ENCODE measurements at regions not wholly inside any gene's neighbourhood (a gene's known extent, or its start where the extent isn't known, plus 50 kb on each side); places are given as distances from the start of the nearest gene placed in this dataset.
"Not testable (repeated sequence)": the region's sequence is repeated elsewhere in the genome, so short reads cannot be mapped to it uniquely, and the experiment has no call there.

DNA sequence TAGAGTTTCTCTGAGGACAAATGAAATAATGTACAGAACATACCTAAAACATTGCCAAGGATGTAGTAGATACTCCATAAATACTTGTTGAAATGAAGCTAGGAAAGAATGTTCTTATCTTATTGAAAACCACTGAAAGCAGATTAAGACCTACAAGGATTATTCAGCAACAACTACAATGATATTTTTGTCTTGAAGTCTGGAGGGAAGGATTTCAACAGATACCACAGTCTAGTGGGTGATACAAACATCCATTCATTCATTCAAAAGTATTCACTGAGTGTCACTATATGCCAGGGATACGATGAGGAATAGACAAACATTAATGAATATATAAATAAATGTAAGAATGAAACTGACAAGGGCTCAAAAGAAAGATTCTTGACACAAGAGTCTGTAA is 74.7 kb upstream of the THBS1 start:
- H3K36me3 Mint-ChIP-seq (ENCODE audit: insufficient read depth): no peaks in the 10 kb centered on the region
- H3K27ac Mint-ChIP-seq: no peak overlapping the region
- DNase-seq (no peak), ATAC-seq (replicated peaks) (no peak)
- no peak overlapping the region for H3K4me3 Mint-ChIP-seq
- peaks cover 29 to 37% of the 10 kb centered on the region in 2 donors for H3K27me3 Mint-ChIP-seq
- peaks cover 2 to 4% of the 10 kb centered on the region in 2 donors for H3K4me1 Mint-ChIP-seq (ENCODE audit: low read depth in 2 of 2)
- no peaks in the 10 kb centered on the region for H3K9me3 Mint-ChIP-seq

GRCh38 chr15:39508536-39508935 is 72.3 kb upstream of the THBS1 start:
- no peaks in the 10 kb centered on the region for H3K36me3 Mint-ChIP-seq (ENCODE audit: insufficient read depth)
- no peaks in the 10 kb centered on the region for H3K9me3 Mint-ChIP-seq
- no peak overlapping the region for H3K27ac Mint-ChIP-seq
- peaks cover 51 to 61% of the 10 kb centered on the region in 2 donors for H3K27me3 Mint-ChIP-seq
- no peak for DNase-seq
- peaks cover 0 to 4% of the 10 kb centered on the region in 2 donors for H3K4me1 Mint-ChIP-seq (ENCODE audit: low read depth in 2 of 2)
- H3K4me3 Mint-ChIP-seq: no peak overlapping the region
- ATAC-seq (replicated peaks): no peak

- peaks cover 0 to 4% of the 10 kb centered on the region in 2 donors for H3K4me1 Mint-ChIP-seq (ENCODE audit: low read depth in 2 of 2)
- DNase-seq (no peak), ATAC-seq (replicated peaks) (no peak)
- H3K27me3 Mint-ChIP-seq: peaks cover 63 to 75% of the 10 kb centered on the region in 2 donors
- H3K36me3 Mint-ChIP-seq (ENCODE audit: insufficient read depth): no peaks in the 10 kb centered on the region
- no peak overlapping the region for H3K4me3 Mint-ChIP-seq
- no peak overlapping the region for H3K27ac Mint-ChIP-seq
- H3K9me3 Mint-ChIP-seq: peaks cover 0 to 2% of the 10 kb centered on the region in 2 donors
Observed at GRCh38 chr15:39510001-39510701, 70.7 kb upstream of the THBS1 start.

GRCh38 chr15:39511000-39511915 is 69.6 kb upstream of the THBS1 start:
- Mint-ChIP-seq H3K4me3 (no peak overlapping the region), H3K36me3 (ENCODE audit: insufficient read depth) (no peaks in the 10 kb centered on the region), H3K9me3 (peaks cover 0 to 2% of the 10 kb centered on the region in 2 donors), H3K4me1 (ENCODE audit: low read depth in 2 of 2) (peaks cover 0 to 4% of the 10 kb centered on the region in 2 donors), H3K27me3 (peaks cover 68 to 85% of the 10 kb centered on the region in 2 donors), H3K27ac (no peak overlapping the region)
- ATAC-seq (replicated peaks) (no peak), DNase-seq (no peak)

DNA sequence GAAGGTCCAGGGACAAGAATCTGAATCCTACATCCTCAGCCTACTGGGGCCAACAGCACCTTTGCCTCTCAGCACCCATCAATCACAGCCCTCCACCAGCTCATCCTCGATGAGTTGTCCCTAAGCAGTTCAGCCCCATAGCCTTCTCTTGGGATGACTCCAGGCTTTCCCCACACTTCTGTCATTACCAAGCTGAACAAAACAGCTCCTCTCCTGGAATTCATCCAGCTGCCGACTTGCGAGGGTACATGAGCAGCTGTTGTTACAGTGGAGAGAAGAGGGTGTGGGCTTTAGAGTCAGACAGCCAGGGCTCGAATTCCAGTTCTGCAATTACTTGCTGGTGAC is 69.0 kb upstream of the THBS1 start:
- H3K27me3 Mint-ChIP-seq: peaks cover 70 to 89% of the 10 kb centered on the region in 2 donors
- DNase-seq (no peak), ATAC-seq (replicated peaks) (no peak)
- no peaks in the 10 kb centered on the region for H3K36me3 Mint-ChIP-seq (ENCODE audit: insufficient read depth)
- H3K27ac Mint-ChIP-seq: no peak overlapping the region
- peaks cover 0 to 2% of the 10 kb centered on the region in 2 donors for H3K9me3 Mint-ChIP-seq
- peaks cover 0 to 4% of the 10 kb centered on the region in 2 donors for H3K4me1 Mint-ChIP-seq (ENCODE audit: low read depth in 2 of 2)
- H3K4me3 Mint-ChIP-seq: no peak overlapping the region

DNA sequence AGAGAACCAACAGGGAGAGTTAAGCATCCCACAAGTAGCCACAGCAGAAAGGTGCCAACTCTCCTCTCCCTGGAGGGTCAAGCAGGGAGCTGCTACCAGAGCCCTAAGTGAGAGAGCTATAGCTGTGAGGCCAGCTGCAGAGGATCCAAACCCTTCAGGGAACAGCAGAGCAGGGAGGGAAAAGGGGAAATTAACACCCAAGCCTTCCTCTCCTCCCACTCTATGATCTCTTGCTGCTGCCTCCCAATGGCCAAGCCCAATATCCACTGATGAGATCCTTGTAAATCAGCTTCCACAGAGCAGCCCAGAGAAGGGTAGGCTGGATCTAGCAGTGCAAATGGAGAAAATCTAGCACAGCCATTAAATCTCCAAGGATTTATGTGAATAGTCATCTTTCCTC is 68.2 kb upstream of the THBS1 start:
- H3K27ac Mint-ChIP-seq: no peak overlapping the region
- peaks cover 76 to 89% of the 10 kb centered on the region in 2 donors for H3K27me3 Mint-ChIP-seq
- no peak overlapping the region for H3K4me3 Mint-ChIP-seq
- no peak for ATAC-seq (replicated peaks)
- DNase-seq: no peak
- H3K9me3 Mint-ChIP-seq: peaks cover 0 to 2% of the 10 kb centered on the region in 2 donors
- peaks cover 0 to 4% of the 10 kb centered on the region in 2 donors for H3K4me1 Mint-ChIP-seq (ENCODE audit: low read depth in 2 of 2)
- H3K36me3 Mint-ChIP-seq (ENCODE audit: insufficient read depth): no peaks in the 10 kb centered on the region

DNA sequence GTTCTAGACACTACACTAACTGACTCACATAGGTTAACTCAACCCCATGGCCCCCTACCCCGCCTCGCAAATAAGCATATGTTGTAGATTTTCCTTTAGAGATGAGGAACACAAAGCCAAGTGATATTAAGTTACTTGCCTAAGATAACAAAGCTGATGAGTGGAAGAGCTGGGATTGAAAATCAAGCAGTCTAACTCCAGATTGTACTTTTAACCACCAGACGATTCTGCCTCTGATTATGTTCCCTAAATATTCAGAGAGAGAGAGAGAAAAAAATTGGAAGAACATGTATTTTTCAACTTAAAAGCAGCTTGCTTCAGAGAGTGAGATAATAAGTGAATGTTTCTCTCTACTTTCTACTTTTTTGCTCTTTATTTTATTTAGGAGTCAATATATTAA is 66.9 kb upstream of the THBS1 start:
- Mint-ChIP-seq H3K27me3 (peaks cover 78 to 89% of the 10 kb centered on the region in 2 donors), H3K4me3 (no peak overlapping the region), H3K27ac (no peak overlapping the region), H3K36me3 (ENCODE audit: insufficient read depth) (no peaks in the 10 kb centered on the region), H3K9me3 (peaks cover 0 to 2% of the 10 kb centered on the region in 2 donors), H3K4me1 (ENCODE audit: low read depth in 2 of 2) (peaks cover 0 to 4% of the 10 kb centered on the region in 2 donors)
- ATAC-seq (replicated peaks): no peak
- DNase-seq: no peak

GRCh38 chr15:39514933-39515332 is 65.9 kb upstream of the THBS1 start:
- H3K4me3 Mint-ChIP-seq: no peak overlapping the region
- ATAC-seq (replicated peaks): no peak
- no peaks in the 10 kb centered on the region for H3K36me3 Mint-ChIP-seq (ENCODE audit: insufficient read depth)
- peaks cover 87 to 96% of the 10 kb centered on the region in 2 donors for H3K27me3 Mint-ChIP-seq
- DNase-seq: no peak
- H3K9me3 Mint-ChIP-seq: peaks cover 0 to 2% of the 10 kb centered on the region in 2 donors
- H3K4me1 Mint-ChIP-seq (ENCODE audit: low read depth in 2 of 2): peaks cover 0 to 4% of the 10 kb centered on the region in 2 donors
- H3K27ac Mint-ChIP-seq: no peak overlapping the region

DNA sequence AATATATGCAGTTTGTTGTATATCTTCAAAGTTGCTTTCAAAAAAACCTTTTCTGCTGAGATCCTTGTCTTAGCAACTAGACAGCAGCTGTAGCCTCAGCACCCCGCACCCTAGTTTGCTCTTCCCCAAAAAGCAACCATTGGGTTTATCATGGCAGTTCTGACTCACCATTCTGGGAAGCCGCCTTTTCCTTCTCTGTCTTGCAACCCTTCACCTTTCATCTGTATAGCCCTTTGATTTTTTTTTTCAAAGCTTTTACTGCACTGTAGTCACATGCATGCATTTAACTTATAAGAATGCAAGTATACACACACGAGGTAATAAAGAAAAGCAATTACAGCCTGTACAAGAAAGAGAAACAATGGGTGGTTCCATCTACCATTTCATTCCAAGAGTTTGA is 65.1 kb upstream of the THBS1 start:
- no peak for ATAC-seq (replicated peaks)
- H3K27me3 Mint-ChIP-seq: peaks cover 82 to 93% of the 10 kb centered on the region in 2 donors
- H3K27ac Mint-ChIP-seq: no peak overlapping the region
- H3K4me3 Mint-ChIP-seq: no peak overlapping the region
- no peak for DNase-seq
- no peaks in the 10 kb centered on the region for H3K36me3 Mint-ChIP-seq (ENCODE audit: insufficient read depth)
- H3K4me1 Mint-ChIP-seq (ENCODE audit: low read depth in 2 of 2): peaks cover 0 to 4% of the 10 kb centered on the region in 2 donors
- peaks cover 0 to 2% of the 10 kb centered on the region in 2 donors for H3K9me3 Mint-ChIP-seq

GRCh38 chr15:39517122-39517855 is 63.6 kb upstream of the THBS1 start:
- H3K4me1 Mint-ChIP-seq (ENCODE audit: low read depth in 2 of 2): no peaks in the 10 kb centered on the region
- H3K4me3 Mint-ChIP-seq: no peak overlapping the region
- peaks cover 77 to 87% of the 10 kb centered on the region in 2 donors for H3K27me3 Mint-ChIP-seq
- no peaks in the 10 kb centered on the region for H3K36me3 Mint-ChIP-seq (ENCODE audit: insufficient read depth)
- peaks cover 0 to 2% of the 10 kb centered on the region in 2 donors for H3K9me3 Mint-ChIP-seq
- no peak overlapping the region for H3K27ac Mint-ChIP-seq
- no peak for ATAC-seq (replicated peaks)
- DNase-seq: no peak

DNA sequence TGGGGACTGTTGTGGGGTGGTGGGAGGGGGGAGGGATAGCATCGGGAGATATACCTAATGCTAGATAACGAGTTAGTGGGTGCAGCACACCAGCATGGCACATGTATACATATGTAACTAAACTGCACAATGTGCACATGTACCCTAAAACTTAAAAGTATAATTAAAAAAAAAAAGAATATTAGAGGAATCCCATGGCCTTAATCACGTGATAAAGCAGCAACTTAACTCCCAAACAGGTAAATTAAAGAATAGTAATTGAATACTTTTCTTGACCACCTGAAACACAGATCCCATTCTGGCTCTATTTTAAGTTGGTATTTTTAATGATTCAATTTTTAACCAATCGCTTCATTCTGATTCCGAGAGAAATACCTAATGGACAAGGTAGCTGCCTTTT is 56.9 kb upstream of the THBS1 start:
- peaks cover 53 to 61% of the 10 kb centered on the region in 2 donors for H3K27me3 Mint-ChIP-seq
- not testable (repeated sequence) for DNase-seq; H3K27ac Mint-ChIP-seq; ATAC-seq (replicated peaks); H3K4me3 Mint-ChIP-seq; H3K36me3 Mint-ChIP-seq (ENCODE audit: insufficient read depth); H3K4me1 Mint-ChIP-seq (ENCODE audit: low read depth in 2 of 2); H3K9me3 Mint-ChIP-seq

DNA sequence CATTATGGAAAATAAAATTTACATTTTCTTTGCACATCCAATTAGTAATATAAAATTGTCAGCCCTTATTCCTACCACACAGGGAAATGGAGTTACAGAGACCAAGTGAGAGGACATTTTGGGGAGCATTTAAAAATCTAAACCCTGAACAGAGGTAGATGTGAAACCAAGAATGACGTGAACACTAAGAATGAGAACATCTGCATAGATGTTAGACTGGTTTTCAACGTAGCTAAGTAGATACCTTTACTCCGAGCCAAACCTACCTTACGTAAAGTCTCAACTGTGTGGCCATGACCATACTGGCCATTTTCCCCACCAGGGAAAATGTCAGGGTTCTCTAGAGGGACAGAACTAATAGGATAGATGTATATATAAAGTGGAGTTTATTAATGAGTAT is 51.4 kb upstream of the THBS1 start:
- Mint-ChIP-seq H3K27ac (no peak overlapping the region), H3K4me3 (no peak overlapping the region), H3K4me1 (ENCODE audit: low read depth in 2 of 2) (no peaks in the 10 kb centered on the region), H3K36me3 (ENCODE audit: insufficient read depth) (no peaks in the 10 kb centered on the region), H3K27me3 (peaks cover 35 to 55% of the 10 kb centered on the region in 2 donors), H3K9me3 (no peaks in the 10 kb centered on the region)
- ATAC-seq (replicated peaks) (no peak), DNase-seq (no peak)
